NCI-H748 (cell line): ENCODE measurements at regions not wholly inside any gene's neighbourhood (a gene's known extent, or its start where the extent isn't known, plus 50 kb on each side); places are given as distances from the start of the nearest gene placed in this dataset.
"Not testable (repeated sequence)": the region's sequence is repeated elsewhere in the genome, so short reads cannot be mapped to it uniquely, and the experiment has no call there.

ENCODE experiments used
- DNase-seq: peaks from one replicate; lab custom pipeline; 2025; ENCODE audit not compliant: unreplicated experiment; lab: John Stamatoyannopoulos, UW

GRCh38 chr7:69301253-69301652, 297.0 kb upstream of the AUTS2 start:
- DNase-seq = no peak

- peak; percentile 52 for DNase-seq
Observed at GRCh38 chr7:69309601-69310000, 288.7 kb upstream of the AUTS2 start.

GRCh38 chr7:69311489-69311888, 286.8 kb upstream of the AUTS2 start:
- DNase-seq = no peak

GRCh38 chr7:69313852-69314251, 284.4 kb upstream of the AUTS2 start:
- not testable (repeated sequence) for DNase-seq

- DNase-seq = peak; percentile 27
Observed at GRCh38 chr7:69318794-69319193, 279.5 kb upstream of the AUTS2 start.

GRCh38 chr7:69328516-69328915, 269.8 kb upstream of the AUTS2 start:
- no peak for DNase-seq

GRCh38 chr7:69334701-69335100, 263.6 kb upstream of the AUTS2 start:
- DNase-seq = no peak

- no peak for DNase-seq
Observed at GRCh38 chr7:69335331-69335730, 262.9 kb upstream of the AUTS2 start.

- DNase-seq = no peak
Observed at GRCh38 chr7:69336976-69337375, 261.3 kb upstream of the AUTS2 start.

- DNase-seq = no peak
Observed at GRCh38 chr7:69338144-69338543, 260.1 kb upstream of the AUTS2 start.

GRCh38 chr7:69341288-69341687, 257.0 kb upstream of the AUTS2 start:
- DNase-seq = no peak

GRCh38 chr7:69342154-69342884, 256.0 kb upstream of the AUTS2 start:
- DNase-seq = no peak

- peak; percentile 94 for DNase-seq
Observed at GRCh38 chr7:69349291-69349690, 249.0 kb upstream of the AUTS2 start.

- DNase-seq = peak; percentile 26
Observed at GRCh38 chr7:69358163-69358821, 240.0 kb upstream of the AUTS2 start.

- DNase-seq = no peak
Observed at GRCh38 chr7:69359003-69359700, 239.1 kb upstream of the AUTS2 start.

- no peak for DNase-seq
Observed at GRCh38 chr7:69360913-69361312, 237.4 kb upstream of the AUTS2 start.

- no peak for DNase-seq
Observed at GRCh38 chr7:69363136-69363535, 235.1 kb upstream of the AUTS2 start.

- peak; percentile 92 for DNase-seq
Observed at GRCh38 chr7:69364813-69365643, 233.2 kb upstream of the AUTS2 start.

- DNase-seq = peak; percentile 90
Observed at GRCh38 chr7:69365651-69366192, 232.6 kb upstream of the AUTS2 start.

GRCh38 chr7:69367780-69368179, 230.5 kb upstream of the AUTS2 start:
- DNase-seq = no peak
